ENCODE measurements at regions not wholly inside any gene's neighbourhood (a gene's known extent, or its start where the extent isn't known, plus 50 kb on each side); places are given as distances from the start of the nearest gene placed in this dataset.

DNA sequence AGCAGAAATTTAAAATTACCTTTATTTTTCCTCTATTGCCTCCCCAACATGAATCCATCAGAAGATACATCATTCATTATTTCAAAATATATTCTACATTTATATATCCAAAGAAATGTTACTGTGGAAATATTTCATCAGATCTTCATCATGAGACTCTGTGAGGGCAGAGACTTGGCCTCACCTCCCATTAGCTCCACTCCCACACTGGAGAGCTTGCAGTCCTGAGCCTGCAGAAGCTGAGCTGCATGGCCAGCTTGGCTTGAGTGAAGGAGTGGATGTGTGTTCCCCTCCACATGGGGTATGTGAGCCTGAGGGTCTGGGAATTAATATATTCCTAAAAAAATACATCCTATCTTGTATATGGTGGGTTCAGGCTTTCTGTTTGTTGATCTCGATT is 961.9 kb downstream of the TMEM121 start:
- no TSS peak for BruUV-seq (replicated peaks)
- H3K9me1 ChIP-seq (replicated peaks; ENCODE audit: control insufficient read depth, extremely low read depth, insufficient read depth, low read length): no peaks in the 10 kb centered on the region
- FAIRE-seq: no peak
- ChIA-PET CTCF (no interaction called here), POLR2A (no interaction called here)
- no peaks in the 10 kb centered on the region for H4K20me1 ChIP-seq (replicated peaks; ENCODE audit: control insufficient read depth, extremely low read depth, insufficient read depth, low read length)
- peaks cover 6% of the 10 kb centered on the region for H3K9me3 ChIP-seq (replicated peaks; ENCODE audit: control insufficient read depth, insufficient read depth, low read length)
- intact Hi-C loops (cut with micrococcal nuclease): no loop called here
- dilution Hi-C loops (cut with MboI; ENCODE audit: extremely low pct_ligation_motif_present, low sequenced_read_pairs): no loop called here
- TF ChIP-seq JUN (IDR thresholded peaks at IDR 0.05; ENCODE audit: borderline replicate concordance, insufficient read depth, insufficient read length, low read depth) (no peak), POLR2A (IDR thresholded peaks at IDR 0.05; ENCODE audit: low read depth, low read length) (no peak), POLR2AphosphoS5 (IDR thresholded peaks at IDR 0.05; ENCODE audit: insufficient read depth, low read depth, low read length) (no peak), MYC (IDR thresholded peaks at IDR 0.05; ENCODE audit: low read depth, low read length) (no peak), GATA2 (IDR thresholded peaks at IDR 0.05; ENCODE audit: insufficient read depth, insufficient read length, low read depth, low read length) (no peak), EZH2 (IDR thresholded peaks at IDR 0.05; ENCODE audit: borderline replicate concordance, low read depth, low read length, severe bottlenecking) (no peak), FOS (IDR thresholded peaks at IDR 0.05; ENCODE audit: borderline replicate concordance, insufficient read depth, low read length) (no peak), MAX (IDR thresholded peaks at IDR 0.05; ENCODE audit: insufficient read depth, insufficient read length) (no peak)
- TF ChIP-seq, protein P1, sequence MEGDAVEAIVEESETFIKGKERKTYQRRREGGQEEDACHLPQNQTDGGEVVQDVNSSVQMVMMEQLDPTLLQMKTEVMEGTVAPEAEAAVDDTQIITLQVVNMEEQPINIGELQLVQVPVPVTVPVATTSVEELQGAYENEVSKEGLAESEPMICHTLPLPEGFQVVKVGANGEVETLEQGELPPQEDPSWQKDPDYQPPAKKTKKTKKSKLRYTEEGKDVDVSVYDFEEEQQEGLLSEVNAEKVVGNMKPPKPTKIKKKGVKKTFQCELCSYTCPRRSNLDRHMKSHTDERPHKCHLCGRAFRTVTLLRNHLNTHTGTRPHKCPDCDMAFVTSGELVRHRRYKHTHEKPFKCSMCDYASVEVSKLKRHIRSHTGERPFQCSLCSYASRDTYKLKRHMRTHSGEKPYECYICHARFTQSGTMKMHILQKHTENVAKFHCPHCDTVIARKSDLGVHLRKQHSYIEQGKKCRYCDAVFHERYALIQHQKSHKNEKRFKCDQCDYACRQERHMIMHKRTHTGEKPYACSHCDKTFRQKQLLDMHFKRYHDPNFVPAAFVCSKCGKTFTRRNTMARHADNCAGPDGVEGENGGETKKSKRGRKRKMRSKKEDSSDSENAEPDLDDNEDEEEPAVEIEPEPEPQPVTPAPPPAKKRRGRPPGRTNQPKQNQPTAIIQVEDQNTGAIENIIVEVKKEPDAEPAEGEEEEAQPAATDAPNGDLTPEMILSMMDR (IDR thresholded peaks at IDR 0.05; ENCODE audit: extremely low read depth in 1 of 2, insufficient read depth in 1 of 2, low read depth in 1 of 2, low read length in 2 of 2): no peak
- no peaks in the 10 kb centered on the region for H3K36me3 ChIP-seq (ENCODE audit: control insufficient read depth in 2 of 2, extremely low read depth in 1 of 2, insufficient read depth in 2 of 2, low read length in 2 of 2)
- H3K79me2 ChIP-seq (ENCODE audit: control insufficient read depth, insufficient read depth, low read length): no peaks in the 10 kb centered on the region
- no peak overlapping the region for H3K4me3 ChIP-seq (replicated peaks in 1 of 3; ENCODE audit: insufficient read depth in 1 of 3, low read depth in 1 of 3, low read length in 3 of 3)
- DNase-seq (ENCODE audit: low read depth, low spot score): no peak
- H3K4me2 ChIP-seq (ENCODE audit: insufficient read depth, low read length): no peak overlapping the region
- no peak overlapping the region for H3K27ac ChIP-seq (ENCODE audit: insufficient read depth, low read depth, low read length)
- H3K9ac ChIP-seq (replicated peaks; ENCODE audit: extremely low read depth, insufficient read depth, low read length): no peak overlapping the region
- H2AFZ ChIP-seq (ENCODE audit: low read depth, low read length): no peak overlapping the region
- no peaks in the 10 kb centered on the region for H3K4me1 ChIP-seq (ENCODE audit: control insufficient read depth, extremely low read depth, insufficient read depth, low read length)
- H3K27me3 ChIP-seq (ENCODE audit: control insufficient read depth in 2 of 2, insufficient read depth in 2 of 2, low read length in 2 of 2): no peaks in the 10 kb centered on the region

Data from endothelial cell of umbilical vein (primary cell).